OCI-LY3 (cell line): ENCODE measurements at regions not wholly inside any gene's neighbourhood (a gene's known extent, or its start where the extent isn't known, plus 50 kb on each side); places are given as distances from the start of the nearest gene placed in this dataset.

ENCODE experiments used
- H2AFZ ChIP-seq: fragments of 200-600, 300-600 bp; shearing (Covaris generic); 2 replicates; pipeline ENCODE4 v1.6.0; 2014; ENCODE audit warnings: antibody characterized with exemption, low read depth, low read length
- H3K27ac ChIP-seq: fragments of 200-600, 300-600 bp; sonication (generic); 2 replicates; pipeline ENCODE4 v1.5.1; 2014; ENCODE audit warnings: mild to moderate bottlenecking, low read length, moderate library complexity, mixed read lengths
- H3K27me3 ChIP-seq: fragments of 200-600, 300-600 bp; sonication (generic); 2 replicates; pipeline ENCODE4 v1.6.1; 2014; ENCODE audit warnings: low read depth, low read length, mixed read lengths
- H3K36me3 ChIP-seq: fragments of 200-600, 300-600 bp; sonication (generic); replicated peaks from 2 replicates; pipeline ENCODE3; 2014; ENCODE audit warnings: low read depth, low read length, mixed read lengths
- H3K4me1 ChIP-seq: fragments of 300-600, 200-600 bp; sonication (generic); 2 replicates; pipeline ENCODE4 v1.6.1; 2014; ENCODE audit warnings: low read length, mixed read lengths
- H3K4me2 ChIP-seq: fragments of 200-600, 300-600 bp; sonication (generic); 2 replicates; pipeline ENCODE4 v1.6.1; 2014; ENCODE audit warnings: low read length, mixed read lengths
- H3K4me3 ChIP-seq: fragments of 300-600, 200-600 bp; sonication (generic); 2 replicates; pipeline ENCODE4 v1.5.1; 2014; ENCODE audit warnings: antibody characterized with exemption, mild to moderate bottlenecking, low read length, moderate library complexity
- H3K79me2 ChIP-seq: fragments of 300-600, 200-600 bp; shearing (Covaris generic); 2 replicates; pipeline ENCODE4 v1.6.1; 2014; ENCODE audit warnings: mild to moderate bottlenecking, low read length, mixed read lengths
- H3K9ac ChIP-seq: fragments of 300-600, 200-600 bp; shearing (Covaris generic); 2 replicates; pipeline ENCODE4 v1.6.0; 2014; ENCODE audit warnings: mild to moderate bottlenecking, low read length, moderate library complexity
- H3K9me3 ChIP-seq: fragments of 200-600, 300-600 bp; shearing (Covaris generic); 2 replicates; pipeline ENCODE4 v1.6.1; 2014; ENCODE audit warnings: low read length, mixed read lengths; ENCODE audit not compliant: insufficient read depth
- H4K20me1 ChIP-seq: fragments of 200-600, 300-600 bp; sonication (generic); 2 replicates; pipeline ENCODE4 v1.6.1; 2016; ENCODE audit warnings: low read length, mixed read lengths; ENCODE audit not compliant: insufficient read depth
- CTCF ChIP-seq: fragments of 200-600, 300-600 bp; sonication (generic); IDR thresholded peaks from 2 replicates; pipeline ENCODE4 v1.5.1; 2014; ENCODE audit warnings: antibody characterized with exemption, low read length, low read depth
- EZH2phosphoT487 ChIP-seq: fragments of 200-600 bp; shearing (Covaris generic); IDR thresholded peaks from 2 replicates; pipeline ENCODE4 v1.6.1; 2018; ENCODE audit warnings: antibody characterized with exemption, mixed run types, low read depth

GRCh38 chr7:26443751-26444150, 152.1 kb downstream of the SNX10 start:
- H3K79me2 ChIP-seq = no peaks in the 10 kb centered on the region
- peaks cover 5% of the 10 kb centered on the region for H3K4me1 ChIP-seq
- no peak overlapping the region for H2AFZ ChIP-seq
- H3K9ac ChIP-seq = no peak overlapping the region
- no peaks in the 10 kb centered on the region for H4K20me1 ChIP-seq
- no peaks in the 10 kb centered on the region for H3K9me3 ChIP-seq
- peaks cover 4% of the 10 kb centered on the region; the same call in 1 of the 2 replicates for H3K27me3 ChIP-seq
- H3K27ac ChIP-seq = no peak overlapping the region
- H3K4me2 ChIP-seq = no peak overlapping the region
- no peak for TF ChIP-seq CTCF
- no peak for TF ChIP-seq EZH2phosphoT487
- no peaks in the 10 kb centered on the region for H3K36me3 ChIP-seq
- no peak overlapping the region for H3K4me3 ChIP-seq

- Histone ChIP-seq H2AFZ (no peak overlapping the region), H3K4me3 (no peak overlapping the region), H3K9me3 (no peaks in the 10 kb centered on the region), H3K36me3 (no peaks in the 10 kb centered on the region), H3K9ac (no peak overlapping the region), H3K4me1 (peaks cover 5% of the 10 kb centered on the region), H4K20me1 (no peaks in the 10 kb centered on the region), H3K4me2 (no peak overlapping the region), H3K27ac (no peak overlapping the region), H3K27me3 (peaks cover 4% of the 10 kb centered on the region; the same call in 1 of the 2 replicates), H3K79me2 (no peaks in the 10 kb centered on the region)
- TF ChIP-seq EZH2phosphoT487 = no peak
- no peak for TF ChIP-seq CTCF
These were observed 152.9 kb downstream of the SNX10 start for GRCh38 chr7:26444555-26444954.

- Histone ChIP-seq H3K4me2 (no peak overlapping the region), H3K9me3 (no peaks in the 10 kb centered on the region), H3K9ac (no peak overlapping the region), H3K27ac (no peak overlapping the region), H3K27me3 (peaks cover 4% of the 10 kb centered on the region; the same call in 1 of the 2 replicates), H3K79me2 (no peaks in the 10 kb centered on the region), H3K4me3 (no peak overlapping the region), H4K20me1 (no peaks in the 10 kb centered on the region), H3K4me1 (peaks cover 5% of the 10 kb centered on the region), H2AFZ (no peak overlapping the region), H3K36me3 (no peaks in the 10 kb centered on the region)
- TF ChIP-seq EZH2phosphoT487 (no peak), CTCF (no peak)
These were observed 155.5 kb downstream of the SNX10 start for GRCh38 chr7:26447116-26447515.

GRCh38 chr7:26449175-26450165, 157.8 kb downstream of the SNX10 start:
- Histone ChIP-seq H3K9ac (no peak overlapping the region), H3K36me3 (no peaks in the 10 kb centered on the region), H3K79me2 (no peaks in the 10 kb centered on the region), H3K4me3 (no peak overlapping the region), H2AFZ (no peak overlapping the region), H4K20me1 (no peaks in the 10 kb centered on the region), H3K9me3 (no peaks in the 10 kb centered on the region), H3K27ac (no peak overlapping the region), H3K4me1 (peaks cover 4% of the 10 kb centered on the region), H3K4me2 (no peak overlapping the region; the same call in 1 of the 2 replicates), H3K27me3 (peaks cover 4% of the 10 kb centered on the region; the same call in 1 of the 2 replicates)
- no peak for TF ChIP-seq CTCF
- no peak for TF ChIP-seq EZH2phosphoT487
